ENCODE measurements at regions not wholly inside any gene's neighbourhood (a gene's known extent, or its start where the extent isn't known, plus 50 kb on each side); places are given as distances from the start of the nearest gene placed in this dataset.
A peak's percentile ranks its signal among the peaks of the same experiment; 100 is the strongest.

- DNase-seq, result no peak
- Histone ChIP-seq H3K79me1 (ENCODE audit: insufficient read depth, low read depth, low read length, poor library complexity, severe bottlenecking) (no peaks in the 10 kb centered on the region), H3K23me2 (ENCODE audit: insufficient read length, low read depth, low read length, poor library complexity, severe bottlenecking) (no peaks in the 10 kb centered on the region), H3K4ac (ENCODE audit: low read depth, low read length) (no peak overlapping the region), H2AFZ (ENCODE audit: low read length) (no peak overlapping the region), H3K56ac (ENCODE audit: insufficient read length, low read depth, low read length) (no peak overlapping the region), H3K9ac (ENCODE audit: extremely low read depth, insufficient read length, low read length) (no peak overlapping the region), H3K4me1 (ENCODE audit: insufficient read depth, low read length) (no peaks in the 10 kb centered on the region), H2BK12ac (ENCODE audit: insufficient read length, low read depth, low read length) (no peak overlapping the region), H3K4me2 (ENCODE audit: insufficient read depth, insufficient read length, low read length) (no peak overlapping the region), H3K79me2 (ENCODE audit: insufficient read depth, low read length) (no peaks in the 10 kb centered on the region), H2BK5ac (ENCODE audit: insufficient read length, low read length) (no peak overlapping the region), H3T11ph (ENCODE audit: low read length) (no peak overlapping the region), H3K14ac (ENCODE audit: insufficient read depth, low read length) (no peak overlapping the region), H4K5ac (ENCODE audit: insufficient read length, low read depth, low read length) (no peak overlapping the region), H2AK5ac (ENCODE audit: insufficient read length, low read length) (no peak overlapping the region), H3K9me3 (ENCODE audit: control insufficient read depth, low read depth, low read length) (no peaks in the 10 kb centered on the region), H3K18ac (ENCODE audit: insufficient read length, low read depth, low read length) (no peak overlapping the region), H3K23ac (ENCODE audit: insufficient read length, low read depth, low read length) (no peak overlapping the region), H4K8ac (replicated peaks; ENCODE audit: insufficient read length, low read depth, low read length) (no peak overlapping the region), H3K27ac (ENCODE audit: insufficient read length, low read depth, low read length) (no peak overlapping the region), H2BK15ac (ENCODE audit: low read depth, low read length) (no peak overlapping the region), H4K20me1 (ENCODE audit: control insufficient read depth, insufficient read depth, insufficient read length) (no peaks in the 10 kb centered on the region), H2BK20ac (ENCODE audit: low read depth, low read length, poor library complexity, severe bottlenecking) (no peak overlapping the region), H3K27me3 (ENCODE audit: insufficient read depth, low read length) (no peaks in the 10 kb centered on the region), H2BK120ac (ENCODE audit: low read depth, low read length, poor library complexity, severe bottlenecking) (no peak overlapping the region), H4K91ac (ENCODE audit: insufficient read length, low read depth, low read length) (no peak overlapping the region)
- H3K4me3 Mint-ChIP-seq, result no peak overlapping the region
- H3K9me3 Mint-ChIP-seq, result no peaks in the 10 kb centered on the region
- peaks cover 0 to 6% of the 10 kb centered on the region in 2 experiments; a peak in 1 of 4 replicates for H3K4me1 Mint-ChIP-seq
- H3K27me3 Mint-ChIP-seq (ENCODE audit: low read depth), result no peaks in the 10 kb centered on the region; the same call in 1 of the 2 replicates
- H3K36me3 Mint-ChIP-seq (ENCODE audit: insufficient read depth in 1 of 3, low read depth in 3 of 3), result no peaks in the 10 kb centered on the region
- peak; percentile 80 for TF ChIP-seq CTCF (conservative IDR thresholded peaks at IDR 0.05)
- no peak overlapping the region for H3K27ac Mint-ChIP-seq
- no CpG with 5 or more reads among the region's 5 CpGs for WGBS (ENCODE audit: extremely low coverage, insufficient read length, low lambda C conversion rate)
These were observed 314.0 kb upstream of the RSPO3 start for GRCh38 chr6:126804332-126805064.

Measured in H9 (cell line).